H1 (cell line): ENCODE measurements at regions not wholly inside any gene's neighbourhood (a gene's known extent, or its start where the extent isn't known, plus 50 kb on each side); places are given as distances from the start of the nearest gene placed in this dataset.

ENCODE experiments used
- CTCF ChIA-PET: fragments of 300-600 bp; sonication (Branson Sonifier 250); formaldehyde crosslinking; loops from one replicate; lab custom pipeline; 2021; ENCODE audit not compliant: partially characterized antibody; lab: Charles Lee
- POLR2A ChIA-PET: fragments of 300-600 bp; sonication (Branson Sonifier 250); formaldehyde crosslinking; loops from one replicate; lab custom pipeline; 2021; ENCODE audit warnings: inconsistent platforms; ENCODE audit not compliant: partially characterized antibody; lab: Charles Lee
- DNase-seq, 2 experiments: peaks; one replicate each; pipeline versions ENCODE4 v3.0.0 to v3.0.0-alpha.2; 2010 to 2022; ENCODE audit warnings: low spot score in 2 of 2, low read depth in 1 of 2, mixed read lengths in 1 of 2
- FAIRE-seq: peaks from 2 replicates; lab custom pipeline; 2011; peaks lifted over from hg19 to GRCh38; lab: Jason Lieb, UNC
- H2AFZ ChIP-seq: 2 replicates; pipeline ENCODE4 v1.8.1; 2012; ENCODE audit warnings: low read length, inconsistent platforms
- H2AK5ac ChIP-seq: 2 replicates; pipeline ENCODE4 v1.6.1; 2013; ENCODE audit warnings: low read depth, low read length
- H2BK120ac ChIP-seq: replicated peaks from 2 replicates; pipeline ENCODE3; 2013; ENCODE audit warnings: low read depth, low read length, inconsistent platforms
- H2BK12ac ChIP-seq: 2 replicates; pipeline ENCODE4 v1.6.1; 2013; ENCODE audit warnings: low read depth, low read length
- H2BK15ac ChIP-seq: 2 replicates; pipeline ENCODE4 v1.6.1; 2013; ENCODE audit warnings: low read length
- H2BK20ac ChIP-seq: 2 replicates; pipeline ENCODE4 v1.6.1; 2013; ENCODE audit warnings: low read length
- H2BK5ac ChIP-seq: 2 replicates; pipeline ENCODE4 v1.6.1; 2013; ENCODE audit warnings: low read depth, low read length
- H3K14ac ChIP-seq: 2 replicates; pipeline ENCODE4 v1.6.1; 2013; ENCODE audit warnings: inconsistent platforms; ENCODE audit not compliant: insufficient read length
- H3K18ac ChIP-seq: 2 replicates; pipeline ENCODE4 v1.6.1; 2013; ENCODE audit warnings: low read length; ENCODE audit errors: extremely low read depth
- H3K23ac ChIP-seq: 2 replicates; pipeline ENCODE4 v1.6.1; 2013; ENCODE audit warnings: inconsistent platforms; ENCODE audit not compliant: insufficient read length
- H3K23me2 ChIP-seq: 2 replicates; pipeline ENCODE4 v1.6.1; 2013; ENCODE audit warnings: low read depth, low read length
- H3K27ac ChIP-seq: 2 replicates; pipeline ENCODE4 v1.6.1; 2011; ENCODE audit warnings: low read depth, low read length, inconsistent platforms
- H3K27me3 ChIP-seq, 4 experiments: replicated peaks in 1 of 4; 1 replicate in 1 of 4; 2 replicates in 3 of 4; pipeline versions ENCODE4 v1.6.1 to v1.8.1; 2011 to 2013; ENCODE audit warnings: low read length in 3 of 4, mild to moderate bottlenecking in 3 of 4, inconsistent platforms in 2 of 4, mixed read lengths in 2 of 4, moderate library complexity in 1 of 4; ENCODE audit not compliant: control insufficient read depth in 3 of 4, insufficient read depth in 3 of 4; ENCODE audit errors: extremely low read depth in 1 of 4
- H3K36me3 ChIP-seq, 4 experiments: 2 replicates each; pipeline versions ENCODE4 v1.6.1 to v1.8.1; 2011 to 2013; ENCODE audit warnings: mild to moderate bottlenecking in 4 of 4, low read length in 3 of 4, moderate library complexity in 2 of 4, control low read depth in 1 of 4, inconsistent platforms in 1 of 4; ENCODE audit not compliant: insufficient read depth in 4 of 4, control insufficient read depth in 2 of 4
- H3K4ac ChIP-seq: replicated peaks from 2 replicates; pipeline ENCODE3; 2013; ENCODE audit warnings: low read length, low read depth, mixed read lengths, inconsistent platforms; ENCODE audit not compliant: insufficient read length
- H3K4me1 ChIP-seq, 4 experiments: replicated peaks in 1 of 4; 1 replicate in 1 of 4; 2 replicates in 3 of 4; pipeline versions ENCODE4 v1.6.1 to v1.8.1; 2011 to 2013; ENCODE audit warnings: low read length in 3 of 4, inconsistent platforms in 2 of 4, mixed read lengths in 1 of 4; ENCODE audit not compliant: insufficient read depth in 4 of 4, control insufficient read depth in 3 of 4
- H3K4me2 ChIP-seq, 2 experiments: 2 replicates each; pipeline versions ENCODE4 v1.6.1 to v1.8.1; 2011 to 2013; ENCODE audit warnings: low read depth in 2 of 2, low read length in 2 of 2, control low read depth in 1 of 2, inconsistent platforms in 1 of 2, mild to moderate bottlenecking in 1 of 2; ENCODE audit not compliant: insufficient read depth in 1 of 2
- H3K4me3 ChIP-seq, 4 experiments: fragments of 200-600, 300-600 bp in 1 of 4; sonication (generic), shearing (Covaris generic), sonication (Bioruptor Twin) in 1 of 4; 2 replicates each; pipeline versions ENCODE4 v1.5.1 to v1.8.1; 2011 to 2016; ENCODE audit warnings: low read length in 4 of 4, low read depth in 3 of 4, control low read depth in 2 of 4, inconsistent platforms in 2 of 4, mild to moderate bottlenecking in 2 of 4, mixed read lengths in 1 of 4, moderate library complexity in 1 of 4; ENCODE audit not compliant: insufficient read depth in 2 of 4; ENCODE audit errors: extremely low read depth in 1 of 4
- H3K56ac ChIP-seq: replicated peaks from 2 replicates; pipeline ENCODE3; 2013; ENCODE audit warnings: low read depth, mild to moderate bottlenecking, mixed read lengths, low read length, inconsistent platforms; ENCODE audit not compliant: insufficient read length
- H3K79me1 ChIP-seq: 2 replicates; pipeline ENCODE4 v1.6.1; 2013; ENCODE audit warnings: low read depth, low read length, control low read depth
- H3K79me2 ChIP-seq, 2 experiments: 2 replicates each; pipeline versions ENCODE4 v1.6.1 to v1.8.1; 2012 to 2013; ENCODE audit warnings: low read length in 2 of 2, mild to moderate bottlenecking in 2 of 2, inconsistent platforms in 1 of 2; ENCODE audit not compliant: insufficient read depth in 2 of 2, control insufficient read depth in 1 of 2
- H3K9ac ChIP-seq, 4 experiments: replicated peaks in 1 of 4; 1 replicate in 1 of 4; 2 replicates in 3 of 4; pipeline versions ENCODE4 v1.6.1 to v1.8.1; 2011 to 2013; ENCODE audit warnings: low read depth in 3 of 4, low read length in 3 of 4, control low read depth in 2 of 4, mild to moderate bottlenecking in 2 of 4, moderate library complexity in 2 of 4, inconsistent platforms in 1 of 4; ENCODE audit errors: extremely low read depth in 1 of 4
- H3K9me3 ChIP-seq, 2 experiments: 2 replicates each; pipeline versions ENCODE4 v1.6.1 to v1.8.1; 2012 to 2013; ENCODE audit warnings: mild to moderate bottlenecking in 2 of 2, moderate library complexity in 2 of 2, control low read depth in 1 of 2, inconsistent platforms in 1 of 2, low read depth in 1 of 2, low read length in 1 of 2, mixed read lengths in 1 of 2; ENCODE audit not compliant: insufficient read depth in 2 of 2
- H4K20me1 ChIP-seq, 2 experiments: replicated peaks in 1 of 2; 2 replicates each; pipeline versions ENCODE3 to v1.8.1; 2011 to 2013; ENCODE audit warnings: inconsistent platforms in 2 of 2, low read length in 2 of 2, mild to moderate bottlenecking in 1 of 2; ENCODE audit not compliant: insufficient read depth in 2 of 2, control insufficient read depth in 1 of 2
- H4K5ac ChIP-seq: 2 replicates; pipeline ENCODE4 v1.6.1; 2013; ENCODE audit warnings: low read length, low read depth, mixed read lengths, inconsistent platforms; ENCODE audit not compliant: insufficient read length
- H4K8ac ChIP-seq: 2 replicates; pipeline ENCODE4 v1.8.0; 2013; ENCODE audit warnings: mild to moderate bottlenecking, moderate library complexity, low read length, inconsistent platforms; ENCODE audit not compliant: insufficient read depth; ENCODE audit errors: extremely low read depth
- H4K91ac ChIP-seq: replicated peaks from 2 replicates; pipeline ENCODE3; 2013; ENCODE audit warnings: low read length, mixed read lengths, inconsistent platforms; ENCODE audit not compliant: insufficient read length
- CTCF ChIP-seq, 3 experiments: IDR thresholded peaks; 1 replicate in 2 of 3; 2 replicates in 1 of 3; pipeline versions ENCODE4 v1.5.1 to v1.6.1; 2011; ENCODE audit warnings: low read length in 3 of 3, mild to moderate bottlenecking in 3 of 3, inconsistent platforms in 2 of 3, low read depth in 1 of 3, moderate library complexity in 1 of 3; ENCODE audit not compliant: insufficient read depth in 1 of 3; ENCODE audit errors: control extremely low read depth in 1 of 3
- FOSL1 ChIP-seq: IDR thresholded peaks from 2 replicates; pipeline ENCODE4 v1.6.1; 2011; ENCODE audit warnings: mild to moderate bottlenecking, low read depth, low read length, moderate library complexity; ENCODE audit not compliant: insufficient read depth
- GTF2F1 ChIP-seq: IDR thresholded peaks from 2 replicates; pipeline ENCODE4 v1.6.1; 2012; ENCODE audit warnings: low read depth, low read length, improper control_type of control experiment, borderline replicate concordance
- JUND ChIP-seq: IDR thresholded peaks from 2 replicates; pipeline ENCODE4 v1.6.1; 2011; ENCODE audit warnings: mild to moderate bottlenecking, improper control_type of control experiment, low read length
- RNF2 ChIP-seq: fragments of 200-900, 300-1000 bp; sonication (generic); IDR thresholded peaks from 2 replicates; pipeline ENCODE4 v1.7.1; 2016; ENCODE audit warnings: borderline replicate concordance, low read depth, mild to moderate bottlenecking, antibody characterized with exemption, low read length; ENCODE audit not compliant: poor library complexity, severe bottlenecking; ENCODE audit errors: missing control alignments
- WGBS, 2 experiments: shearing (Covaris generic) in 1 of 2; methylation state at CpG; one replicate each; pipeline versions ENCODE4 v1.1.6 to v1.1.7; 2013 to 2015; ENCODE audit warnings: low lambda C conversion rate in 2 of 2, mixed read lengths in 2 of 2, inconsistent platforms in 1 of 2, low coverage in 1 of 2, missing lambda C conversion rate in 1 of 2; ENCODE audit not compliant: insufficient replicate concordance in 2 of 2, insufficient coverage in 1 of 2, insufficient read length in 1 of 2; ENCODE audit errors: extremely low coverage in 1 of 2, missing lambda C conversion rate in 1 of 2; 5-methylcytosine and 5-hydroxymethylcytosine counted together

- DNase-seq, result no peak
- Histone ChIP-seq H3K14ac (no peak overlapping the region), H3K4me3 (no peak overlapping the region), H2AFZ (no peak overlapping the region), H4K5ac (no peak overlapping the region), H4K20me1 (no peaks in the 10 kb centered on the region), H2BK120ac (no peak overlapping the region), H3K23ac (no peak overlapping the region), H3K36me3 (no peaks in the 10 kb centered on the region), H3K4ac (no peak overlapping the region), H3K56ac (no peak overlapping the region), H2BK5ac (no peak overlapping the region), H2BK15ac (no peak overlapping the region), H3K23me2 (no peaks in the 10 kb centered on the region), H3K79me2 (no peaks in the 10 kb centered on the region), H2BK20ac (no peak overlapping the region), H3K27ac (no peak overlapping the region), H2BK12ac (no peak overlapping the region), H2AK5ac (no peak overlapping the region), H3K9ac (no peak overlapping the region), H3K27me3 (peaks cover 0 to 1% (median 0%) of the 10 kb centered on the region in 4 experiments; a peak in 1 of 7 replicates), H3K4me1 (0 out of 7 replicates have a peak, but pooled peaks cover 0 to 2% (median 0%) of the 10 kb centered on the region in 4 experiments), H3K9me3 (no peaks in the 10 kb centered on the region), H3K4me2 (no peak overlapping the region), H4K8ac (no peak overlapping the region), H3K18ac (no peak overlapping the region), H4K91ac (no peak overlapping the region), H3K79me1 (no peaks in the 10 kb centered on the region)
- FAIRE-seq, result no peak
- WGBS, 2 experiments, result 86% methylated on average over 2 of the region's 2 CpGs; no CpG with 5 or more reads in 1 of the 2 experiments
- TF ChIP-seq GTF2F1 (no peak), CTCF (IDR thresholded peaks at IDR 0.05; ENCODE audit: control extremely low read depth in 1 of 3, insufficient read depth in 1 of 3, low read depth in 1 of 3, low read length in 3 of 3) (no peak), JUND (no peak), FOSL1 (no peak), RNF2 (no peak)
- POLR2A ChIA-PET, result no interaction called here
- CTCF ChIA-PET, result interaction anchor here (0.9 kb wide), 1 partner anchor 77 kb away, joined by 4 read pairs; no protein-coding TSS in a partner anchor
Measured at GRCh38 chr21:28823429-28823828, 169.2 kb downstream of the LTN1 start.
